SK-N-SH (cell line): ENCODE measurements at regions not wholly inside any gene's neighbourhood (a gene's known extent, or its start where the extent isn't known, plus 50 kb on each side); places are given as distances from the start of the nearest gene placed in this dataset.

Experiments used
- CTCF ChIA-PET: fragments of 300-600, 350-600 bp; formaldehyde crosslinking; extraction: SDS; loops from one replicate; lab custom pipeline; 2021; lab: Yijun Ruan, JAX
- POLR2A ChIA-PET: fragments of 350-600 bp; sonication (Branson Sonifier 250); formaldehyde crosslinking; extraction: SDS; loops from one replicate; lab custom pipeline; 2020; ENCODE audit warnings: antibody characterized with exemption, inconsistent platforms; lab: Yijun Ruan, JAX
- DNase-seq: peaks from one replicate; pipeline ENCODE4 v3.0.0; 2012
- H2AFZ ChIP-seq: fragments of 200-600 bp; sonication (generic); 2 replicates; pipeline ENCODE4 v1.8.1; 2016; ENCODE audit warnings: antibody characterized with exemption, mild to moderate bottlenecking, low read depth
- H3F3A ChIP-seq: fragments of 200-600 bp; sonication (generic); replicated peaks from 2 replicates; pipeline ENCODE3; 2016; ENCODE audit warnings: antibody characterized with exemption, mild to moderate bottlenecking; ENCODE audit not compliant: insufficient read depth
- H3K27ac ChIP-seq, 2 experiments: fragments of 200-500 bp in 1 of 2; fragments of 200-600 bp in 1 of 2; sonication (Bioruptor generic) in 1 of 2; sonication (generic), shearing (Covaris generic) in 1 of 2; 2 replicates each; pipeline versions ENCODE4 v1.5.1 to v1.6.1; 2014 to 2016; ENCODE audit warnings: low read depth in 2 of 2, inconsistent platforms in 1 of 2, low read length in 1 of 2, mild to moderate bottlenecking in 1 of 2, mixed read lengths in 1 of 2
- H3K27me3 ChIP-seq: fragments of 200-600 bp; sonication (generic), shearing (Covaris generic); 2 replicates; pipeline ENCODE4 v1.6.1; 2016; ENCODE audit warnings: mixed run types; ENCODE audit not compliant: insufficient read depth
- H3K36me3 ChIP-seq, 2 experiments: fragments of 200-500 bp in 1 of 2; fragments of 200-600 bp in 1 of 2; sonication (Bioruptor generic) in 1 of 2; sonication (generic) in 1 of 2; replicated peaks in 1 of 2; 2 replicates each; pipeline versions ENCODE3 to v1.5.1; 2014 to 2016; ENCODE audit warnings: low read length in 1 of 2, mild to moderate bottlenecking in 1 of 2; ENCODE audit not compliant: insufficient read depth in 2 of 2, control insufficient read depth in 1 of 2
- H3K4me1 ChIP-seq, 2 experiments: fragments of 200-500 bp in 1 of 2; fragments of 200-600 bp in 1 of 2; sonication (Bioruptor generic) in 1 of 2; sonication (generic), shearing (Covaris generic) in 1 of 2; 2 replicates each; pipeline versions ENCODE4 v1.5.1 to v1.6.1; 2014 to 2016; ENCODE audit warnings: low read depth in 1 of 2, low read length in 1 of 2, mixed run types in 1 of 2; ENCODE audit not compliant: insufficient read depth in 2 of 2, control insufficient read depth in 1 of 2
- H3K4me2 ChIP-seq: fragments of 200-600 bp; sonication (generic), shearing (Covaris generic); 2 replicates; pipeline ENCODE4 v1.6.1; 2017; ENCODE audit warnings: mixed run types
- H3K4me3 ChIP-seq, 2 experiments: fragments of 200-500 bp in 1 of 2; fragments of 200-600 bp in 1 of 2; sonication (Bioruptor generic) in 1 of 2; sonication (generic), shearing (Covaris generic) in 1 of 2; 2 replicates each; pipeline versions ENCODE4 v1.5.1 to v1.8.1; 2014 to 2016; ENCODE audit warnings: low read depth in 2 of 2, inconsistent platforms in 1 of 2, low read length in 1 of 2, mild to moderate bottlenecking in 1 of 2, mixed read lengths in 1 of 2, moderate library complexity in 1 of 2
- H3K79me2 ChIP-seq: fragments of 200-600 bp; sonication (generic); 2 replicates; pipeline ENCODE4 v1.8.1; 2017; ENCODE audit warnings: mild to moderate bottlenecking; ENCODE audit not compliant: insufficient read depth
- H3K9ac ChIP-seq: fragments of 200-600 bp; sonication (generic); 2 replicates; pipeline ENCODE4 v1.6.1; 2017; ENCODE audit warnings: mixed run types
- H3K9me2 ChIP-seq: fragments of 200-600 bp; sonication (generic); 2 replicates; pipeline ENCODE4 v1.6.1; 2017; ENCODE audit warnings: mixed run types
- H3K9me3 ChIP-seq: fragments of 200-600 bp; sonication (generic); 2 replicates; pipeline ENCODE4 v1.6.1; 2017; ENCODE audit warnings: mixed run types, mild to moderate bottlenecking, moderate library complexity
- H4K20me1 ChIP-seq: fragments of 200-600 bp; sonication (generic); 2 replicates; pipeline ENCODE4 v1.6.1; 2017; ENCODE audit warnings: mild to moderate bottlenecking, mixed run types; ENCODE audit not compliant: insufficient read depth
- CHD2 ChIP-seq: fragments of 150-350 bp; IDR thresholded peaks from 2 replicates; pipeline ENCODE4 v1.6.1; 2018; ENCODE audit warnings: low read length; ENCODE audit not compliant: partially characterized antibody
- CTCF ChIP-seq: fragments of 200-600 bp; sonication (generic); IDR thresholded peaks from 2 replicates; pipeline ENCODE4 v1.6.1; 2017; ENCODE audit warnings: antibody characterized with exemption, mild to moderate bottlenecking, moderate library complexity
- EZH2phosphoT487 ChIP-seq: fragments of 200-600 bp; sonication (generic); IDR thresholded peaks from 2 replicates; pipeline ENCODE4 v1.6.1; 2017; ENCODE audit warnings: low read depth, mixed run types, mild to moderate bottlenecking, antibody characterized with exemption, moderate library complexity, borderline replicate concordance
- FOXJ3 ChIP-seq: sonication (generic); formaldehyde crosslinking; IDR thresholded peaks from 2 replicates; pipeline ENCODE4 v1.5.1; 2020; ENCODE audit warnings: mild to moderate bottlenecking, missing genetic modification reagents
- GABPA ChIP-seq: IDR thresholded peaks from 2 replicates; pipeline ENCODE4 v1.4.0; 2012; ENCODE audit warnings: low read depth, mild to moderate bottlenecking
- GATA2 ChIP-seq: sonication (generic); formaldehyde crosslinking; IDR thresholded peaks from 2 replicates; pipeline ENCODE4 v1.5.0; 2020; ENCODE audit warnings: mild to moderate bottlenecking, missing genetic modification reagents
- IRF3 ChIP-seq: fragments of 150-350 bp; IDR thresholded peaks from 2 replicates; pipeline ENCODE4 v1.6.1; 2016; ENCODE audit warnings: mild to moderate bottlenecking, low read depth, low read length
- MEF2A ChIP-seq: IDR thresholded peaks from 2 replicates; pipeline ENCODE4 v1.4.0; 2012; ENCODE audit warnings: low read depth, borderline replicate concordance
- NFIC ChIP-seq: IDR thresholded peaks from 2 replicates; pipeline ENCODE4 v1.4.0; 2012; ENCODE audit warnings: borderline replicate concordance
- POLR2AphosphoS5 ChIP-seq: IDR thresholded peaks from 2 replicates; pipeline ENCODE4 v1.6.1; 2012; ENCODE audit warnings: low read depth, low read length
- RAD21 ChIP-seq: IDR thresholded peaks from 2 replicates; pipeline ENCODE4 v1.6.1; 2012; ENCODE audit warnings: mild to moderate bottlenecking, low read length
- RCOR1 ChIP-seq: fragments of 150-350 bp; IDR thresholded peaks from 2 replicates; pipeline ENCODE4 v1.6.1; 2017; ENCODE audit warnings: antibody characterized with exemption, low read length
- RFX5 ChIP-seq: IDR thresholded peaks from 2 replicates; pipeline ENCODE4 v1.6.1; 2012; ENCODE audit warnings: mild to moderate bottlenecking, improper control_type of control experiment, low read length
- SMC3 ChIP-seq: IDR thresholded peaks from 2 replicates; pipeline ENCODE4 v1.6.1; 2012; ENCODE audit warnings: low read depth, low read length, improper control_type of control experiment
- TAF1 ChIP-seq: IDR thresholded peaks from 2 replicates; pipeline ENCODE4 v1.6.1; 2012; ENCODE audit warnings: low read depth, mild to moderate bottlenecking, low read length, moderate library complexity, borderline replicate concordance
- TEAD4 ChIP-seq: IDR thresholded peaks from 2 replicates; pipeline ENCODE4 v1.4.0; 2012; ENCODE audit warnings: mild to moderate bottlenecking, borderline replicate concordance; ENCODE audit not compliant: insufficient read depth
- YY1 ChIP-seq: IDR thresholded peaks from 2 replicates; pipeline ENCODE4 v1.4.0; 2012; ENCODE audit warnings: low read depth, mild to moderate bottlenecking
- ZBTB33 ChIP-seq: IDR thresholded peaks from 2 replicates; pipeline ENCODE4 v1.4.0; 2012; ENCODE audit warnings: low read depth, borderline replicate concordance
- WGBS: methylation state at CpG from one replicate; pipeline ENCODE4 v1.1.6; 2017; ENCODE audit warnings: low lambda C conversion rate; 5-methylcytosine and 5-hydroxymethylcytosine counted together

GRCh38 chr22:22813126-22814075 lies 74.2 kb upstream of the IGLL5 start:
- H3K9me2 ChIP-seq: no peaks in the 10 kb centered on the region
- WGBS: 9% methylated on average over 3 of the region's 3 CpGs
- no peak overlapping the region for H3K4me3 ChIP-seq
- no peak overlapping the region for H3K27ac ChIP-seq
- DNase-seq: no peak
- H2AFZ ChIP-seq: no peak overlapping the region
- H3K4me1 ChIP-seq: no peaks in the 10 kb centered on the region
- TF ChIP-seq NFIC: no peak
- POLR2A ChIA-PET: no interaction called here
- H3K9ac ChIP-seq: no peak overlapping the region
- H3K9me3 ChIP-seq: no peaks in the 10 kb centered on the region
- H3K36me3 ChIP-seq: no peaks in the 10 kb centered on the region
- H3K4me2 ChIP-seq: no peak overlapping the region
- no peaks in the 10 kb centered on the region for H4K20me1 ChIP-seq
- H3F3A ChIP-seq: no peaks in the 10 kb centered on the region
- no peaks in the 10 kb centered on the region for H3K27me3 ChIP-seq
- H3K79me2 ChIP-seq: no peaks in the 10 kb centered on the region
- CTCF ChIA-PET: interaction anchor here (0.7 to 2.0 kb wide), 6 partner anchors 26 to 226 kb away, joined by 3 to 6 read pairs (median 4); no protein-coding TSS in a partner anchor

GRCh38 chr22:22814666-22815396 lies 72.8 kb upstream of the IGLL5 start:
- Histone ChIP-seq H3K9me3 (no peaks in the 10 kb centered on the region), H3K9me2 (no peaks in the 10 kb centered on the region), H2AFZ (no peak overlapping the region), H4K20me1 (no peaks in the 10 kb centered on the region), H3K27me3 (no peaks in the 10 kb centered on the region), H3K4me3 (no peak overlapping the region), H3K36me3 (no peaks in the 10 kb centered on the region), H3K27ac (no peak overlapping the region), H3K4me1 (no peaks in the 10 kb centered on the region), H3K79me2 (no peaks in the 10 kb centered on the region), H3K4me2 (no peak overlapping the region), H3K9ac (no peak overlapping the region), H3F3A (no peaks in the 10 kb centered on the region)
- DNase-seq: no peak
- POLR2A ChIA-PET: no interaction called here
- WGBS: 20% methylated on average over 11 of the region's 14 CpGs
- CTCF ChIA-PET: interaction anchor here (1.2 to 3.4 kb wide), 6 partner anchors 34 to 68 kb away, joined by 3 to 10 read pairs (median 5); no protein-coding TSS in a partner anchor
- TF ChIP-seq MEF2A: no peak
- TF ChIP-seq POLR2AphosphoS5: no peak
- TF ChIP-seq YY1: no peak
- no peak for TF ChIP-seq FOXJ3 (CRISPR knock-in tag)
- no peak for TF ChIP-seq CTCF
- TF ChIP-seq RFX5: no peak
- no peak for TF ChIP-seq RCOR1
- TF ChIP-seq TAF1: no peak
- TF ChIP-seq ZBTB33: no peak
- no peak for TF ChIP-seq RAD21
- no peak for TF ChIP-seq GATA2 (CRISPR knock-in tag)
- no peak for TF ChIP-seq CHD2
- no peak for TF ChIP-seq IRF3
- TF ChIP-seq EZH2phosphoT487: no peak
- no peak for TF ChIP-seq SMC3
- TF ChIP-seq NFIC: no peak
- no peak for TF ChIP-seq TEAD4
- TF ChIP-seq GABPA: no peak
